HepG2 (cell line): ENCODE measurements at regions not wholly inside any gene's neighbourhood (a gene's known extent, or its start where the extent isn't known, plus 50 kb on each side); places are given as distances from the start of the nearest gene placed in this dataset.

Experiments
- ATF4 ChIP-seq, 2 experiments: fragments of 450-650 bp in 1 of 2; sonication (generic) in 1 of 2; formaldehyde crosslinking; IDR thresholded peaks; 2 replicates each; pipeline versions ENCODE4 v1.5.0 to v1.8.0; 2020 to 2022; ENCODE audit warnings: mild to moderate bottlenecking in 1 of 2, missing genetic modification reagents in 1 of 2
- FOXM1 ChIP-seq: sonication (generic); formaldehyde crosslinking; IDR thresholded peaks from 2 replicates; pipeline ENCODE4 v1.5.0; 2020; ENCODE audit warnings: missing genetic modification reagents
- FOXP4 ChIP-seq: sonication (generic); formaldehyde crosslinking; IDR thresholded peaks from 2 replicates; pipeline ENCODE4 v1.4.0; 2020; ENCODE audit warnings: missing genetic modification reagents
- HNF4A ChIP-seq: sonication (generic); formaldehyde crosslinking; IDR thresholded peaks from 2 replicates; pipeline ENCODE4 v1.4.0; 2020; ENCODE audit warnings: missing genetic modification reagents
- NCOR1 ChIP-seq: fragments of 200-600 bp; sonication (generic); IDR thresholded peaks from 2 replicates; pipeline ENCODE4 v1.7.0; 2017; ENCODE audit warnings: antibody characterized with exemption, low read length, borderline replicate concordance
- NFAT5 ChIP-seq: sonication (generic); formaldehyde crosslinking; IDR thresholded peaks from 2 replicates; pipeline ENCODE4 v1.4.0; 2020; ENCODE audit warnings: missing genetic modification reagents
- ONECUT2 ChIP-seq: sonication (generic); formaldehyde crosslinking; IDR thresholded peaks from 2 replicates; pipeline ENCODE4 v1.4.0; 2020; ENCODE audit warnings: missing genetic modification reagents
- PPARG ChIP-seq: conservative IDR thresholded peaks from 2 replicates; pipeline ENCODE4 v1.6.1; 2016; ENCODE audit warnings: missing biosample characterization, missing genetic modification reagents
- RARG ChIP-seq: sonication (generic); formaldehyde crosslinking; IDR thresholded peaks from 2 replicates; pipeline ENCODE4 v1.4.0; 2020; ENCODE audit warnings: low read depth, mild to moderate bottlenecking, missing genetic modification reagents
- TBX3 ChIP-seq: fragments of 450-650 bp; IDR thresholded peaks from 2 replicates; pipeline ENCODE4 v1.6.1; 2017; ENCODE audit warnings: antibody characterized with exemption, mild to moderate bottlenecking, inconsistent platforms, borderline replicate concordance
- TEAD2 ChIP-seq: sonication (generic); formaldehyde crosslinking; IDR thresholded peaks from 2 replicates; pipeline ENCODE4 v1.9.0; 2021; ENCODE audit warnings: missing genetic modification reagents
- XRCC5 ChIP-seq: fragments of 200-400 bp; formaldehyde crosslinking; optimal IDR thresholded peaks from 2 replicates; pipeline ENCODE3; 2017; ENCODE audit warnings: mild to moderate bottlenecking, low read length
- YY1 ChIP-seq: IDR thresholded peaks from 2 replicates; pipeline ENCODE4 v1.6.1; 2011; ENCODE audit warnings: low read length, low read depth, moderate library complexity, mild to moderate bottlenecking; ENCODE audit not compliant: insufficient read depth, insufficient replicate concordance
- ZBTB33 ChIP-seq: sonication (generic); formaldehyde crosslinking; IDR thresholded peaks from 2 replicates; pipeline ENCODE4 v1.4.0; 2020; ENCODE audit warnings: missing genetic modification reagents
- ZFAT ChIP-seq: sonication (generic); formaldehyde crosslinking; conservative IDR thresholded peaks from 2 replicates; pipeline ENCODE4 v1.8.1; 2023; ENCODE audit warnings: missing genetic modification reagents, inconsistent platforms
- ZNF136 ChIP-seq: sonication (generic); formaldehyde crosslinking; IDR thresholded peaks from 2 replicates; pipeline ENCODE4 v1.8.1; 2022; ENCODE audit warnings: low read depth, mild to moderate bottlenecking, moderate library complexity, missing genetic modification reagents
- ZNF431 ChIP-seq: sonication (generic); formaldehyde crosslinking; IDR thresholded peaks from 2 replicates; pipeline ENCODE4 v1.9.0; 2022; ENCODE audit warnings: missing genetic modification reagents, low read depth, mild to moderate bottlenecking, borderline replicate concordance
- ZNF598 ChIP-seq: sonication (generic); formaldehyde crosslinking; IDR thresholded peaks from 2 replicates; pipeline ENCODE4 v1.5.1; 2020; ENCODE audit warnings: mild to moderate bottlenecking, missing genetic modification reagents, borderline replicate concordance
- ZNF672 ChIP-seq: sonication (generic); formaldehyde crosslinking; IDR thresholded peaks from 2 replicates; pipeline ENCODE4 v1.8.1; 2022; ENCODE audit warnings: missing genetic modification reagents
- ZNF7 ChIP-seq: IDR thresholded peaks from 2 replicates; pipeline ENCODE4 v1.6.1; 2016; ENCODE audit warnings: missing biosample characterization, missing genetic modification reagents
- ZNF709 ChIP-seq: sonication (generic); formaldehyde crosslinking; IDR thresholded peaks from 2 replicates; pipeline ENCODE4 v1.5.0; 2020; ENCODE audit warnings: mild to moderate bottlenecking, missing genetic modification reagents

GRCh38 chrX:39043838-39044550 lies 242.7 kb downstream of the MID1IP1 start (continued):
- TF ChIP-seq ATF4 (CRISPR knock-in tag; IDR thresholded peaks at IDR 0.05) (peak in 1 of 2 experiments; percentile 24; a peak in 1 of 4 replicates), TBX3 (peak; percentile 97), FOXP4 (peak; percentile 64), TEAD2 (CRISPR knock-in tag) (no peak), ZNF431 (no peak), YY1 (no peak), ZNF709 (CRISPR knock-in tag) (no peak), ZFAT (CRISPR knock-in tag) (no peak), RARG (CRISPR knock-in tag) (no peak), ZBTB33 (CRISPR knock-in tag) (no peak), PPARG (CRISPR knock-in tag) (0 out of 2 replicates have a peak, but pooled peaks have one; percentile 21), ZNF7 (no peak), ZNF136 (CRISPR knock-in tag) (no peak), ONECUT2 (CRISPR knock-in tag) (peak; percentile 73), HNF4A (peak; percentile 41), NCOR1 (peak; percentile 40; the same call in 1 of the 2 replicates), FOXM1 (CRISPR knock-in tag) (no peak), NFAT5 (no peak), ZNF598 (CRISPR knock-in tag) (no peak), XRCC5 (no peak), ZNF672 (CRISPR knock-in tag) (no peak)
